ENCODE measurements at regions not wholly inside any gene's neighbourhood (a gene's known extent, or its start where the extent isn't known, plus 50 kb on each side); places are given as distances from the start of the nearest gene placed in this dataset.

DNA sequence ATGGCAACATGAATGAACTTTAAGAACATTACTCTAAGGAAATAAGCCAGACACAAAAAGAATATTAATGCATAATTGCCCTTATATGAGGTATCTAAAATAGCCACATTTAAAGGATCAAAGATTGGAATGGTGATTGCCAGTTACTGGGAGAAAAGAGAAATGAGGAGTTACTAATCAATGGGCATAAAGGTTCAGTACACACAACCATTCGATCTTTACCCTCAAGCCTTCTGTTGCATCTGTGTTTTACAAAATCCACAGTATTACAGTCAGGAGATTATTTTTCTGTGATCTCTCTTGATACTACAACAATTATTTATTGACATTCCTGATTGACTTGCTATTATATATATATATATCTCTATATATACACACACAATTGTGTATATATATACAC is 310.0 kb upstream of the SLITRK5 start:
- H3K27me3 ChIP-seq, result no peaks in the 10 kb centered on the region
- no peak for TF ChIP-seq EZH2 (IDR thresholded peaks at IDR 0.05; ENCODE audit: borderline replicate concordance)
- TF ChIP-seq EZH2phosphoT487 (IDR thresholded peaks at IDR 0.05; ENCODE audit: low read depth, severe bottlenecking, unreplicated experiment), result no peak
- TF ChIP-seq, protein P1, sequence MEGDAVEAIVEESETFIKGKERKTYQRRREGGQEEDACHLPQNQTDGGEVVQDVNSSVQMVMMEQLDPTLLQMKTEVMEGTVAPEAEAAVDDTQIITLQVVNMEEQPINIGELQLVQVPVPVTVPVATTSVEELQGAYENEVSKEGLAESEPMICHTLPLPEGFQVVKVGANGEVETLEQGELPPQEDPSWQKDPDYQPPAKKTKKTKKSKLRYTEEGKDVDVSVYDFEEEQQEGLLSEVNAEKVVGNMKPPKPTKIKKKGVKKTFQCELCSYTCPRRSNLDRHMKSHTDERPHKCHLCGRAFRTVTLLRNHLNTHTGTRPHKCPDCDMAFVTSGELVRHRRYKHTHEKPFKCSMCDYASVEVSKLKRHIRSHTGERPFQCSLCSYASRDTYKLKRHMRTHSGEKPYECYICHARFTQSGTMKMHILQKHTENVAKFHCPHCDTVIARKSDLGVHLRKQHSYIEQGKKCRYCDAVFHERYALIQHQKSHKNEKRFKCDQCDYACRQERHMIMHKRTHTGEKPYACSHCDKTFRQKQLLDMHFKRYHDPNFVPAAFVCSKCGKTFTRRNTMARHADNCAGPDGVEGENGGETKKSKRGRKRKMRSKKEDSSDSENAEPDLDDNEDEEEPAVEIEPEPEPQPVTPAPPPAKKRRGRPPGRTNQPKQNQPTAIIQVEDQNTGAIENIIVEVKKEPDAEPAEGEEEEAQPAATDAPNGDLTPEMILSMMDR (IDR thresholded peaks at IDR 0.05; ENCODE audit: poor library complexity), result no peak
- no peaks in the 10 kb centered on the region for H3K79me2 ChIP-seq
- H3K9me3 ChIP-seq (ENCODE audit: low read depth), result no peaks in the 10 kb centered on the region
- WGBS (ENCODE audit: low lambda C conversion rate, missing lambda C conversion rate), result 87% methylated on average over 1 of the region's 1 CpG
- H3K4me2 ChIP-seq, result no peak overlapping the region
- no peaks in the 10 kb centered on the region for H3K36me3 ChIP-seq (replicated peaks; ENCODE audit: insufficient read depth, low read depth)
- H4K20me1 ChIP-seq (ENCODE audit: insufficient read depth, poor library complexity, severe bottlenecking), result no peaks in the 10 kb centered on the region
- no peak for DNase-seq (ENCODE audit: low spot score)
- no peak overlapping the region for H2AFZ ChIP-seq
- no peaks in the 10 kb centered on the region for H3K4me1 ChIP-seq (ENCODE audit: insufficient read depth)
- no peak overlapping the region for H3K27ac ChIP-seq
- H3K9me2 ChIP-seq (replicated peaks; ENCODE audit: insufficient read depth), result no peaks in the 10 kb centered on the region
- no peak overlapping the region for H3K4me3 ChIP-seq

GRCh38 chr13:87368639-87369038 is 302.5 kb upstream of the SLITRK5 start:
- no peaks in the 10 kb centered on the region for H3K27me3 ChIP-seq

GRCh38 chr13:87376081-87376480 is 295.1 kb upstream of the SLITRK5 start:
- Histone ChIP-seq H3K79me2 (no peaks in the 10 kb centered on the region), H3K27ac (no peak overlapping the region), H3K4me2 (no peak overlapping the region), H3K9me3 (ENCODE audit: low read depth) (no peaks in the 10 kb centered on the region), H3K36me3 (replicated peaks; ENCODE audit: insufficient read depth, low read depth) (no peaks in the 10 kb centered on the region), H4K20me1 (ENCODE audit: insufficient read depth, poor library complexity, severe bottlenecking) (no peaks in the 10 kb centered on the region), H2AFZ (no peak overlapping the region), H3K27me3 (no peaks in the 10 kb centered on the region), H3K4me1 (ENCODE audit: insufficient read depth) (no peaks in the 10 kb centered on the region), H3K4me3 (no peak overlapping the region), H3K9me2 (replicated peaks; ENCODE audit: insufficient read depth) (no peaks in the 10 kb centered on the region)
- TF ChIP-seq EZH2 (IDR thresholded peaks at IDR 0.05; ENCODE audit: borderline replicate concordance) (no peak), EZH2phosphoT487 (IDR thresholded peaks at IDR 0.05; ENCODE audit: low read depth, severe bottlenecking, unreplicated experiment) (no peak)
- TF ChIP-seq, protein P1 (IDR thresholded peaks at IDR 0.05; ENCODE audit: poor library complexity), result no peak
- no peak for DNase-seq (ENCODE audit: low spot score)
- WGBS (ENCODE audit: low lambda C conversion rate, missing lambda C conversion rate), result 97% methylated on average over 1 of the region's 1 CpG

More at GRCh38 chr13:87368639-87369038, 302.5 kb upstream of the SLITRK5 start:
- H3K4me2 ChIP-seq, result no peak overlapping the region
- H3K9me3 ChIP-seq (ENCODE audit: low read depth), result no peaks in the 10 kb centered on the region
- no peak for DNase-seq (ENCODE audit: low spot score)
- H3K9me2 ChIP-seq (replicated peaks; ENCODE audit: insufficient read depth), result no peaks in the 10 kb centered on the region
- H3K4me3 ChIP-seq, result no peak overlapping the region
- H3K4me1 ChIP-seq (ENCODE audit: insufficient read depth), result no peaks in the 10 kb centered on the region
- no peaks in the 10 kb centered on the region for H3K79me2 ChIP-seq
- no peak for TF ChIP-seq EZH2 (IDR thresholded peaks at IDR 0.05; ENCODE audit: borderline replicate concordance)
- TF ChIP-seq EZH2phosphoT487 (IDR thresholded peaks at IDR 0.05; ENCODE audit: low read depth, severe bottlenecking, unreplicated experiment), result no peak
- TF ChIP-seq, protein P1 (IDR thresholded peaks at IDR 0.05; ENCODE audit: poor library complexity), result no peak
- no peak overlapping the region for H3K27ac ChIP-seq
- H2AFZ ChIP-seq, result no peak overlapping the region
- 98% methylated on average over 2 of the region's 2 CpGs for WGBS (ENCODE audit: low lambda C conversion rate, missing lambda C conversion rate)
- H4K20me1 ChIP-seq (ENCODE audit: insufficient read depth, poor library complexity, severe bottlenecking), result no peaks in the 10 kb centered on the region
- H3K36me3 ChIP-seq (replicated peaks; ENCODE audit: insufficient read depth, low read depth), result no peaks in the 10 kb centered on the region

GRCh38 chr13:87384099-87384498 is 287.1 kb upstream of the SLITRK5 start:
- H3K4me3 ChIP-seq, result no peak overlapping the region
- no peak overlapping the region for H3K27ac ChIP-seq
- H3K9me3 ChIP-seq (ENCODE audit: low read depth), result no peaks in the 10 kb centered on the region
- no peak overlapping the region for H3K4me2 ChIP-seq
- WGBS (ENCODE audit: low lambda C conversion rate, missing lambda C conversion rate), result 92% methylated on average over 3 of the region's 3 CpGs
- H3K4me1 ChIP-seq (ENCODE audit: insufficient read depth), result no peaks in the 10 kb centered on the region
- H3K79me2 ChIP-seq, result no peaks in the 10 kb centered on the region
- H3K27me3 ChIP-seq, result no peaks in the 10 kb centered on the region
- no peaks in the 10 kb centered on the region for H4K20me1 ChIP-seq (ENCODE audit: insufficient read depth, poor library complexity, severe bottlenecking)
- H2AFZ ChIP-seq, result no peak overlapping the region
- TF ChIP-seq EZH2 (IDR thresholded peaks at IDR 0.05; ENCODE audit: borderline replicate concordance) (no peak), EZH2phosphoT487 (IDR thresholded peaks at IDR 0.05; ENCODE audit: low read depth, severe bottlenecking, unreplicated experiment) (no peak)
- TF ChIP-seq, protein P1 (IDR thresholded peaks at IDR 0.05; ENCODE audit: poor library complexity), result no peak
- no peak for DNase-seq (ENCODE audit: low spot score)
- H3K9me2 ChIP-seq (replicated peaks; ENCODE audit: insufficient read depth), result no peaks in the 10 kb centered on the region
- H3K36me3 ChIP-seq (replicated peaks; ENCODE audit: insufficient read depth, low read depth), result no peaks in the 10 kb centered on the region

All from hepatocyte (in vitro differentiated cells).